ENCODE measurements at regions not wholly inside any gene's neighbourhood (a gene's known extent, or its start where the extent isn't known, plus 50 kb on each side); places are given as distances from the start of the nearest gene placed in this dataset.

DNA sequence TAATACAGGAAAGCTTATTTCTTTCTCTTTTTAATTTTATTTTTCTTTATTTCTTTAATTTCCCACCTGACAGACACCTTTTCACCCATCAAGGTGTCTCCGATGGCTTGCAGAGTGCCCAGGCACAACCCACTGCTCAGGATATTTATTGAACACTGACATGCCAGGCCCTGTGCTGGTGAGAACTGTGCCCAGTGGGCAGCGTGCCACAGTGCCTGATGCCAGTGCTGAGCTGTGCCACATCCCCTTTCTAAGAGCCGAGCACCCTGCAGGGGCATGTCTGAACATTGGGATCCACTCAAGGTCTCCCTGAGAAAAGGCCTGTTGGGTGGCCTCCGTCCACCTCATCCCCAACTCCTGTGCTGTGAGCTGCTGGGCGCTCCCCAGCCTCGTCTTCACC, 158.6 kb upstream of the RAB6C start:
- TF ChIP-seq, protein P1, sequence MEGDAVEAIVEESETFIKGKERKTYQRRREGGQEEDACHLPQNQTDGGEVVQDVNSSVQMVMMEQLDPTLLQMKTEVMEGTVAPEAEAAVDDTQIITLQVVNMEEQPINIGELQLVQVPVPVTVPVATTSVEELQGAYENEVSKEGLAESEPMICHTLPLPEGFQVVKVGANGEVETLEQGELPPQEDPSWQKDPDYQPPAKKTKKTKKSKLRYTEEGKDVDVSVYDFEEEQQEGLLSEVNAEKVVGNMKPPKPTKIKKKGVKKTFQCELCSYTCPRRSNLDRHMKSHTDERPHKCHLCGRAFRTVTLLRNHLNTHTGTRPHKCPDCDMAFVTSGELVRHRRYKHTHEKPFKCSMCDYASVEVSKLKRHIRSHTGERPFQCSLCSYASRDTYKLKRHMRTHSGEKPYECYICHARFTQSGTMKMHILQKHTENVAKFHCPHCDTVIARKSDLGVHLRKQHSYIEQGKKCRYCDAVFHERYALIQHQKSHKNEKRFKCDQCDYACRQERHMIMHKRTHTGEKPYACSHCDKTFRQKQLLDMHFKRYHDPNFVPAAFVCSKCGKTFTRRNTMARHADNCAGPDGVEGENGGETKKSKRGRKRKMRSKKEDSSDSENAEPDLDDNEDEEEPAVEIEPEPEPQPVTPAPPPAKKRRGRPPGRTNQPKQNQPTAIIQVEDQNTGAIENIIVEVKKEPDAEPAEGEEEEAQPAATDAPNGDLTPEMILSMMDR (IDR thresholded peaks at IDR 0.05): no peak
- no peak for TF ChIP-seq POLR2A (IDR thresholded peaks at IDR 0.05)

Data from lower leg skin (tissue), 3 donors.